HG03457 (cell line): ENCODE measurements at regions not wholly inside any gene's neighbourhood (a gene's known extent, or its start where the extent isn't known, plus 50 kb on each side); places are given as distances from the start of the nearest gene placed in this dataset.
"Not testable (repeated sequence)": the region's sequence is repeated elsewhere in the genome, so short reads cannot be mapped to it uniquely, and the experiment has no call there.

ENCODE experiments used
- ATAC-seq: cut with Tn5 transposase; IDR thresholded peaks from one replicate; pipeline ENCODE4 v1.9.1; 2021; ENCODE audit warnings: moderate number of reproducible peaks; ENCODE audit not compliant: unreplicated experiment

GRCh38 chrX:22758807-22759481 is 240.8 kb upstream of the DDX53 start:
- peak; percentile 95 for ATAC-seq

GRCh38 chrX:22760513-22761057 is 239.2 kb upstream of the DDX53 start:
- ATAC-seq: no peak

- no peak for ATAC-seq
These were observed 211.5 kb upstream of the DDX53 start for GRCh38 chrX:22788221-22788620.

GRCh38 chrX:22795671-22796070 is 204.1 kb upstream of the DDX53 start:
- ATAC-seq: no peak

GRCh38 chrX:22800360-22800759 is 199.4 kb upstream of the DDX53 start:
- no peak for ATAC-seq

- ATAC-seq: no peak
These were observed 199.0 kb upstream of the DDX53 start for GRCh38 chrX:22800806-22801205.

GRCh38 chrX:22803353-22803752 is 196.4 kb upstream of the DDX53 start:
- no peak for ATAC-seq

GRCh38 chrX:22810876-22811275 is 188.9 kb upstream of the DDX53 start:
- no peak for ATAC-seq

- no peak for ATAC-seq
These were observed 181.7 kb upstream of the DDX53 start for GRCh38 chrX:22818061-22818460.

- no peak for ATAC-seq
These were observed 144.1 kb upstream of the DDX53 start for GRCh38 chrX:22855693-22856092.

GRCh38 chrX:22859642-22860041 is 140.1 kb upstream of the DDX53 start:
- no peak for ATAC-seq

GRCh38 chrX:22866801-22867200 is 133.0 kb upstream of the DDX53 start:
- not testable (repeated sequence) for ATAC-seq

GRCh38 chrX:22882543-22882942 is 117.2 kb upstream of the DDX53 start:
- no peak for ATAC-seq

GRCh38 chrX:22889819-22890218 is 109.9 kb upstream of the DDX53 start:
- no peak for ATAC-seq

GRCh38 chrX:22912616-22913015 is 87.1 kb upstream of the DDX53 start:
- ATAC-seq: no peak

- no peak for ATAC-seq
These were observed 76.8 kb upstream of the DDX53 start for GRCh38 chrX:22922961-22923360.

- ATAC-seq: no peak
These were observed 65.1 kb upstream of the DDX53 start for GRCh38 chrX:22934640-22935039.

GRCh38 chrX:22944945-22945344 is 54.8 kb upstream of the DDX53 start:
- no peak for ATAC-seq
